ENCODE measurements at regions not wholly inside any gene's neighbourhood (a gene's known extent, or its start where the extent isn't known, plus 50 kb on each side); places are given as distances from the start of the nearest gene placed in this dataset.

DNA sequence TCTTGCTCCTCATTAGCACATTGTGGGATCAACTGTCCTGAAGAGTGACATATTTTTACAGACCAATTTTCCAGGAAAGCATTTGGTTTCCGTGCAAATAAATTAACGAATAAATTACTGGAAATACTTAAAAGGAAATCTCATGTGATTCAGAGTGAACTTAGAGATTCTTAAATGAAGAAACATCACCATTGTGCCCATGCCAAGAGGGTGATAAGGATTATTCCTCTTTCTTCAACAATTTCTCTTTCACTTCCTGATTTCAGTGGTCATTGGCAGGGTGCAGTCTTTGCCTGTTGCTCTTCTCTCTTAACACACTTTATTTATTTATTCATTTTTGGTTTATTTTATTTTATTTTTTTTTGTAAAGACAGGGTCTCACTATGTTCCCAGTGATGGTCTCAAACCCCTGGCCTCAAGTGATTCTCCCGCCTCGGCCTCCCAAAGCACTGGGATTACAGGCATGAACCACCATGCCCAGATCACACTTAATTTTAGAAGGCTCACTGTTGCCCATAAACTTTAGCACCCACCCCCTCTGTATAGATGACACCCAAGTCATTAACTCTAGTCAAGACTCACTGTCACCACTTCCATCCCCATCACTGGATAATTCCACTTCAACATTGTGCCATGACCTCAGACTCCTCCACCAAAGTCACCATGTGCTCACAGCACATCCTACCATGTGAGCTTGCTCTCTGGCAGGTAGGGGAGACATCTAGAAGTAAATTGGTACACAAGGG lies 92.6 kb upstream of the CERS6 start:
- Histone ChIP-seq H3K9ac (ENCODE audit: low read length in 3 of 3) (no peak overlapping the region), H3K36me3 (ENCODE audit: control insufficient read depth in 2 of 3, insufficient read depth in 3 of 3, low read length in 3 of 3) (no peaks in the 10 kb centered on the region), H3K4me1 (ENCODE audit: control insufficient read depth in 2 of 3, insufficient read depth in 2 of 3, low read depth in 1 of 3, low read length in 3 of 3) (no peaks in the 10 kb centered on the region), H3K27me3 (ENCODE audit: control insufficient read depth, insufficient read depth, low read length) (no peaks in the 10 kb centered on the region), H3K27ac (ENCODE audit: low read depth in 2 of 2, low read length in 2 of 2) (no peak overlapping the region), H3K4me3 (ENCODE audit: low read length in 3 of 3) (no peak overlapping the region), H3K9me3 (ENCODE audit: control insufficient read depth in 2 of 3, insufficient read depth in 1 of 3, low read length in 3 of 3) (no peaks in the 10 kb centered on the region)
- DNase-seq (no peak), FAIRE-seq (no peak)
- TF ChIP-seq, protein P1, sequence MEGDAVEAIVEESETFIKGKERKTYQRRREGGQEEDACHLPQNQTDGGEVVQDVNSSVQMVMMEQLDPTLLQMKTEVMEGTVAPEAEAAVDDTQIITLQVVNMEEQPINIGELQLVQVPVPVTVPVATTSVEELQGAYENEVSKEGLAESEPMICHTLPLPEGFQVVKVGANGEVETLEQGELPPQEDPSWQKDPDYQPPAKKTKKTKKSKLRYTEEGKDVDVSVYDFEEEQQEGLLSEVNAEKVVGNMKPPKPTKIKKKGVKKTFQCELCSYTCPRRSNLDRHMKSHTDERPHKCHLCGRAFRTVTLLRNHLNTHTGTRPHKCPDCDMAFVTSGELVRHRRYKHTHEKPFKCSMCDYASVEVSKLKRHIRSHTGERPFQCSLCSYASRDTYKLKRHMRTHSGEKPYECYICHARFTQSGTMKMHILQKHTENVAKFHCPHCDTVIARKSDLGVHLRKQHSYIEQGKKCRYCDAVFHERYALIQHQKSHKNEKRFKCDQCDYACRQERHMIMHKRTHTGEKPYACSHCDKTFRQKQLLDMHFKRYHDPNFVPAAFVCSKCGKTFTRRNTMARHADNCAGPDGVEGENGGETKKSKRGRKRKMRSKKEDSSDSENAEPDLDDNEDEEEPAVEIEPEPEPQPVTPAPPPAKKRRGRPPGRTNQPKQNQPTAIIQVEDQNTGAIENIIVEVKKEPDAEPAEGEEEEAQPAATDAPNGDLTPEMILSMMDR (IDR thresholded peaks at IDR 0.05; ENCODE audit: borderline replicate concordance, extremely low read depth, insufficient read depth): no peak
- intact Hi-C loops (cut with DNase I): no loop called here

DNA sequence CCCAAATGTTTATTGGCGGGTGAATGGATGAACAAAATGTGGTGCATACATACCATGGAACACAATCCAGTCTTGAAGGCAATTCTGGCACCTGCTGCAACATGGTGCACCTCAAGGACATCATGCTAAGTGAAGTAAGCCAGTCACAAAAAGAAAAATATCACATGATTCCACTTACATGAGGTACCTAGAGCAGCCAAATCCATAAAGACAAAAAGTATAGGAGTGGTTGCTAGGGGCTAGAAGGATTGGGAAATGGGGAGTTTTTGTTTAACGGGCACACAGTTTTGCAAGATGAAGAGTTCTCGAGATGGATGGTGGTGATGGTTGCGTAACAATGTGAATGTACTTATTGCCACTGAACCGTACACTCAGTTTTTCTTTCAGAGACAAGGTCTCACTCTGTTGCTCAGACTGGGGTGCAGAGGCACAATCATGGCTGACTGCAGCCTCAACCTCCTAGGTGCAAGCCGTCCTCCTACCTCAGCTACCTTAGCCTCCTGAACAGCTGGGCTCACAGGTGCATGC lies 90.9 kb upstream of the CERS6 start:
- Histone ChIP-seq H3K4me3 (ENCODE audit: low read length in 3 of 3) (no peak overlapping the region), H3K4me1 (ENCODE audit: control insufficient read depth in 2 of 3, insufficient read depth in 2 of 3, low read depth in 1 of 3, low read length in 3 of 3) (no peaks in the 10 kb centered on the region), H3K27me3 (ENCODE audit: control insufficient read depth, insufficient read depth, low read length) (no peaks in the 10 kb centered on the region), H3K9me3 (ENCODE audit: control insufficient read depth in 2 of 3, insufficient read depth in 1 of 3, low read length in 3 of 3) (no peaks in the 10 kb centered on the region), H3K36me3 (ENCODE audit: control insufficient read depth in 2 of 3, insufficient read depth in 3 of 3, low read length in 3 of 3) (no peaks in the 10 kb centered on the region), H3K27ac (ENCODE audit: low read depth in 2 of 2, low read length in 2 of 2) (no peak overlapping the region), H3K9ac (ENCODE audit: low read length in 3 of 3) (no peak overlapping the region)
- FAIRE-seq (no peak), DNase-seq (no peak)
- TF ChIP-seq, protein P1 (IDR thresholded peaks at IDR 0.05; ENCODE audit: borderline replicate concordance, extremely low read depth, insufficient read depth): no peak
- intact Hi-C loops (cut with DNase I): no loop called here

DNA sequence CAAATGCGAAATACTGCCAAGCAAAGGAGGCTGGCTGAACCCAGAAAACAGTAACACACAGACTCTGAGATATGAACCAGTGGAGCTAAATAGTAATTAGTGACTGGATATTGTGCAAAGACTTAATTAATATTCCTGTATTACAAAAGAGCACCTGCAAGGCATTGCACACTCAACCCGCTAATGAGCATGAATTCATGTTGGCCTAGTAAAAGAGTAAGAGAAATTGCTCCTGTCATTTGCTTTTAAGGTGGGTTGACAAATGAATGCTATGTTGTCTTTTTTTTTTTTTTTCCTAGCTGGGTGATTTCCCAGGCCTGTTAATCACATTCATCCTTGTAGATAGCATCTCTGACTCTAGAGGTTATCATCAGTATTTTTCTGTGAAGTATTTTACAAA lies 87.0 kb upstream of the CERS6 start:
- intact Hi-C loops (cut with DNase I): no loop called here
- no peak overlapping the region for H3K9ac ChIP-seq (ENCODE audit: low read length in 3 of 3)
- H3K27ac ChIP-seq (ENCODE audit: low read depth in 2 of 2, low read length in 2 of 2): no peak overlapping the region
- FAIRE-seq (no peak), DNase-seq (no peak)
- TF ChIP-seq, protein P1 (IDR thresholded peaks at IDR 0.05; ENCODE audit: borderline replicate concordance, extremely low read depth, insufficient read depth): no peak
- H3K4me1 ChIP-seq (ENCODE audit: control insufficient read depth in 2 of 3, insufficient read depth in 2 of 3, low read depth in 1 of 3, low read length in 3 of 3): no peaks in the 10 kb centered on the region
- no peaks in the 10 kb centered on the region for H3K36me3 ChIP-seq (ENCODE audit: control insufficient read depth in 2 of 3, insufficient read depth in 3 of 3, low read length in 3 of 3)
- H3K9me3 ChIP-seq (ENCODE audit: control insufficient read depth in 2 of 3, insufficient read depth in 1 of 3, low read length in 3 of 3): no peaks in the 10 kb centered on the region
- H3K27me3 ChIP-seq (ENCODE audit: control insufficient read depth, insufficient read depth, low read length): no peaks in the 10 kb centered on the region
- no peak overlapping the region for H3K4me3 ChIP-seq (ENCODE audit: low read length in 3 of 3)
